Transverse colon (tissue), 4 donors: ENCODE measurements at regions not wholly inside any gene's neighbourhood (a gene's known extent, or its start where the extent isn't known, plus 50 kb on each side); places are given as distances from the start of the nearest gene placed in this dataset.

Source experiments
- DNase-seq: peaks from one replicate; pipeline ENCODE4 v3.0.0-alpha.2; 2019
- H3K27ac ChIP-seq, 4 donors: fragments of 200-600 bp; sonication (generic); 2 replicates each; pipeline ENCODE4 v1.5.1; 2016 to 2018; ENCODE audit warnings: inconsistent platforms in 4 of 4
- H3K27me3 ChIP-seq: fragments of 200-600 bp; sonication (generic); 2 replicates; pipeline ENCODE4 v1.5.1; 2017; ENCODE audit warnings: inconsistent platforms
- H3K36me3 ChIP-seq, 4 donors: fragments of 200-600 bp; sonication (generic); 2 replicates each; pipeline ENCODE4 v1.5.1; 2017 to 2019; ENCODE audit warnings: inconsistent platforms in 4 of 4
- H3K4me1 ChIP-seq, 4 donors: fragments of 200-600 bp; sonication (generic); 2 replicates each; pipeline ENCODE4 v1.5.1; 2017 to 2020; ENCODE audit warnings: inconsistent platforms in 4 of 4
- H3K4me3 ChIP-seq, 4 donors: fragments of 200-600 bp; sonication (generic); 1 replicate in 1 of 4; 2 replicates in 3 of 4; pipeline versions ENCODE4 v1.5.1 to v1.6.1; 2017 to 2019; ENCODE audit warnings: inconsistent platforms in 4 of 4
- H3K9me3 ChIP-seq, 2 donors: fragments of 200-600 bp; sonication (generic); 2 replicates each; pipeline ENCODE4 v1.5.1; 2017 to 2019; ENCODE audit warnings: inconsistent platforms in 2 of 2
- EP300 ChIP-seq: sonication (generic); formaldehyde crosslinking; IDR thresholded peaks from one replicate; pipeline ENCODE4 v1.6.1; 2017; ENCODE audit warnings: antibody characterized with exemption, low read depth
- POLR2A ChIP-seq: fragments of 450-650 bp; IDR thresholded peaks from one replicate; pipeline ENCODE4 v1.6.1; 2016; ENCODE audit warnings: antibody characterized with exemption, mild to moderate bottlenecking, moderate library complexity
- POLR2AphosphoS5 ChIP-seq, 3 donors: sonication (generic); formaldehyde crosslinking; IDR thresholded peaks; one replicate each; pipeline ENCODE4 v1.6.1; 2016; ENCODE audit warnings: antibody characterized with exemption in 3 of 3
- WGBS, 2 donors: methylation state at CpG; one replicate each; pipeline ENCODE4 v1.1.5; 2018; ENCODE audit warnings: low coverage in 1 of 2; 5-methylcytosine and 5-hydroxymethylcytosine counted together
- in situ Hi-C, 4 donors: fragments of 200-750 bp; cut with MboI; loops; one replicate each; pipeline versions ENCODE4 v1.15.0 to v1.15.1; 2017; ENCODE audit warnings: low sequenced_read_pairs in 3 of 4, low pct_ligation_motif_present in 1 of 4, low pct_unique_long_range_greater_than_20kb in 1 of 4
- intact Hi-C: fragments of 100-400 bp; cut with DNase I; formaldehyde crosslinking; loops from one replicate; pipeline ENCODE4 v1.15.1; 2023; ENCODE audit warnings: low total_unique reads
- TF ChIP-seq, protein P1 (sequence below), 5 experiments: fragments of 200-600 bp in 3 of 5; fragments of 450-650 bp in 2 of 5; sonication (generic) in 3 of 5; IDR thresholded peaks; 1 replicate in 2 of 5; 2 replicates in 3 of 5; pipeline ENCODE4 v1.5.1; 2016 to 2017; ENCODE audit warnings: antibody characterized with exemption in 5 of 5, inconsistent platforms in 3 of 5, mild to moderate bottlenecking in 2 of 5, moderate library complexity in 1 of 5

DNA sequence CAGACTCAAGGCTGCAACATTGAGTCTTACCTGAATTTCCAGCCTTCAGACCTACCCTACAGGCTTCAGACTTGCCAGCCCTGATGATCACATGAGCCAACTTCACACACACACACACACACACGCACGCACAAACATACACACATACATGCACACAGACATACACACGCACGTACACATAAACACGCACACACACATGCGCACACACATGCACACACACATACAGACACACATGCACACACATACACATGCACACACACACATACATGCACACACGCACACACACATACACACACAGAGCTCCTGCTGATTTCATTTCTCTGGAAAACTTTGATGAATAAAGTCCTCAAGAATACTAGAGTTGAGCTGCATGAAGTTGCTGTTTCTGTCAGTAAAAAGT, 78.3 kb upstream of the SLC2A1 start:
- no peak overlapping the region for H3K4me3 ChIP-seq
- in situ Hi-C loops (no loop called here), intact Hi-C loops (no loop called here)
- TF ChIP-seq EP300 (no peak), POLR2AphosphoS5 (IDR thresholded peaks at IDR 0.05) (no peak), POLR2A (no peak)
- TF ChIP-seq, protein P1, sequence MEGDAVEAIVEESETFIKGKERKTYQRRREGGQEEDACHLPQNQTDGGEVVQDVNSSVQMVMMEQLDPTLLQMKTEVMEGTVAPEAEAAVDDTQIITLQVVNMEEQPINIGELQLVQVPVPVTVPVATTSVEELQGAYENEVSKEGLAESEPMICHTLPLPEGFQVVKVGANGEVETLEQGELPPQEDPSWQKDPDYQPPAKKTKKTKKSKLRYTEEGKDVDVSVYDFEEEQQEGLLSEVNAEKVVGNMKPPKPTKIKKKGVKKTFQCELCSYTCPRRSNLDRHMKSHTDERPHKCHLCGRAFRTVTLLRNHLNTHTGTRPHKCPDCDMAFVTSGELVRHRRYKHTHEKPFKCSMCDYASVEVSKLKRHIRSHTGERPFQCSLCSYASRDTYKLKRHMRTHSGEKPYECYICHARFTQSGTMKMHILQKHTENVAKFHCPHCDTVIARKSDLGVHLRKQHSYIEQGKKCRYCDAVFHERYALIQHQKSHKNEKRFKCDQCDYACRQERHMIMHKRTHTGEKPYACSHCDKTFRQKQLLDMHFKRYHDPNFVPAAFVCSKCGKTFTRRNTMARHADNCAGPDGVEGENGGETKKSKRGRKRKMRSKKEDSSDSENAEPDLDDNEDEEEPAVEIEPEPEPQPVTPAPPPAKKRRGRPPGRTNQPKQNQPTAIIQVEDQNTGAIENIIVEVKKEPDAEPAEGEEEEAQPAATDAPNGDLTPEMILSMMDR (IDR thresholded peaks at IDR 0.05), result no peak
- H3K27ac ChIP-seq, result no peak overlapping the region
- peaks cover 0 to 11% (median 0%) of the 10 kb centered on the region in 4 donors for H3K4me1 ChIP-seq
- no peaks in the 10 kb centered on the region for H3K27me3 ChIP-seq
- H3K36me3 ChIP-seq, result no peaks in the 10 kb centered on the region
- WGBS, 2 donors, result 95% methylated on average over 7 of the region's 7 CpGs; no CpG with 5 or more reads in 1 of the 2 donors
- no peaks in the 10 kb centered on the region for H3K9me3 ChIP-seq
- DNase-seq, result no peak

DNA sequence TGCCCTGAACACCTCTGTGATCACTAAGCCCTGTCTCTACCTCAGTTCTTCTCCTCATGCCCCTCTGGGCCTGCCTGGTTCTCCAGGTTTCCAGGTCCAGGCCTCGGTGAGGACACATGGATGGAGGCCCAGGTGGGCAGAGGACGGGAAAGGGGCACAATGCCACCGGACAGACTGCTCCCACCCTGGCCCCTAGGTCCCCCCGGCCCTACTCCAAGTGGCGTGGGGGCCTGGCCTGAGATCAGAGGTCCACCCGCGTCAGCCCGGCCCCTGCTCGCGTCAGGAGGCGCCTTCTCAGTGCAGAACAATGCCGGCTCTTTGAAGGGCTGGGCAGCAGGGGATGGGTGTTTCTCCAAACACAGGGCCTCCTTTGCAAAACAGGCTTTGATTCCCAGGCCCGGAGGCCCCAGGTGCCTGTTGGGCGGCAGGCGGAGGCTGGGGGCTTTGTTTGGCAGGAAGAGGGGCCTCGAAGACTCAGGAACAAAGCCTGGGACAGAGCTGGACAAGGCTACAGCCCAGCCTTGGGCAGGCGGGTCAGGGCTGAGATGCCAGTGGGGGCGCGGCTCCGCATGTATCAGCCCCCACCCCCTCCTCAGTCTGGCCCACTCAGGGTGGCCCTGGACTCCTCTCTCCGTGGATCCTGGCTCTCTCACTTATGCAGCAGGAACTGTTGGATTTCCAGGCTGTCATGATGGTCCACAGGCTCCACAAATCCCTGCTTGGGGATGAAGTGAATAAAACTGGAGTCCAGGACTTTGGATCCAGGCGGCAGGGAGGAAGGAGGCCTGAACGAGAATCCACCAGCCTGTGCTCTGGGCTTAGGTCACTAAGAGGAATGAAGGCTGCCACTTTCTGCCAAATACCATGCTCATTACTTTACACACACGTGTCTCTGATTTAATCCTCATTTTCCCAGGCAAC, 77.4 kb upstream of the SLC2A1 start:
- intact Hi-C loops (no loop called here), in situ Hi-C loops (no loop called here)
- Histone ChIP-seq H3K36me3 (no peaks in the 10 kb centered on the region), H3K27me3 (no peaks in the 10 kb centered on the region), H3K27ac (no peak overlapping the region), H3K9me3 (no peaks in the 10 kb centered on the region), H3K4me3 (no peak overlapping the region), H3K4me1 (peaks cover 0 to 11% (median 0%) of the 10 kb centered on the region in 4 donors)
- TF ChIP-seq POLR2A (no peak), POLR2AphosphoS5 (IDR thresholded peaks at IDR 0.05) (no peak), EP300 (no peak)
- TF ChIP-seq, protein P1 (IDR thresholded peaks at IDR 0.05), result no peak
- 37 to 82% methylated on average over 2 to 23 of the region's 24 CpGs for WGBS, 2 donors
- no peak for DNase-seq

DNA sequence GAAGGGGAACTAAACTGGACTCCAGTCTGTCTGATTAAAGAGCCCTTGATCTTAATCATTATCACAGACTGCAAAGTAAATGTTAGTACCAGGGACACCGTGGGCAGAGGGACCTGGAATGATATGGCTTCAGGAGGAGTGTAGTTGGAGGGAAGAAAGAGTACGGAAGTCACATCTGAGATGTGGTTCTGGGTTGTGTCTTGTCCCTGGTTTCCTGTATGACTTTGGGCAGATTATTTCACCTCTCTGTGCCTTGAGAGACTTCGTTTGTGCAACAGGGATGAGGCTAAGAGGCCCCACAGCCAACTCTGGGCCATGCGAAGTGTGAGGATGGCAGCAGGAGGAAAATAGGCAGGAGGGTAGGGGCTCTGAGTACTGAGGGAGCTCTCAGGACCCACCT, 76.1 kb upstream of the SLC2A1 start:
- DNase-seq, result no peak
- no peaks in the 10 kb centered on the region for H3K36me3 ChIP-seq
- 64 to 82% methylated on average over 3 to 4 of the region's 4 CpGs for WGBS, 2 donors
- intact Hi-C loops, result no loop called here
- in situ Hi-C loops, result no loop called here
- TF ChIP-seq, protein P1 (IDR thresholded peaks at IDR 0.05), result no peak
- TF ChIP-seq EP300 (no peak), POLR2A (no peak)
- no peak overlapping the region for H3K27ac ChIP-seq
- H3K27me3 ChIP-seq, result no peaks in the 10 kb centered on the region
- no peaks in the 10 kb centered on the region for H3K9me3 ChIP-seq
- H3K4me1 ChIP-seq, result peaks cover 0 to 11% (median 0%) of the 10 kb centered on the region in 4 donors
- no peak overlapping the region for H3K4me3 ChIP-seq

DNA sequence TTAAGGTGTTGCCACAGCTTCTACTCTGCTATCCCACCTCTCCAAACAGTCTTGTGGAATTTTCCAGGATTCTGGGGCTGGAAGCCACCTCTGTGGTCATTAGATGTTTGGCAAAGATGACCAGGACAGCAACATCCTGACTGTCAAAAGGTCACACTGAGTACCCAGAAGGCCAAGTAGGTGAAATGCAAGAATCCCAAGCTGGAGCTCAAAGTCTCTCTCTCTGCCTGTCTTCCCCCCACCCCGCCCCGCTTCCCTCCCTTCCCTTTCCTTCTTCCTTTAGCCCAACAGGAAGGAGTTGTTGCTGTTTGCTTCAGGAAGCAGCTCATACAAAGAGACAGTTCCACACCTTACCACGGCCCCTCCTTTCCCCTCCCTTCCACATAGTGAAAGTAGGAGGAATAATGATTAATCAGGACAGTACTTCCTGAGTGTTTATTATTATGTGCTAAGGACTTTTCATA, 75.6 kb upstream of the SLC2A1 start:
- Histone ChIP-seq H3K4me3 (no peak overlapping the region), H3K27ac (no peak overlapping the region), H3K4me1 (peaks cover 0 to 11% (median 0%) of the 10 kb centered on the region in 4 donors), H3K27me3 (no peaks in the 10 kb centered on the region), H3K9me3 (no peaks in the 10 kb centered on the region), H3K36me3 (no peaks in the 10 kb centered on the region)
- 60 to 62% methylated on average over 1 to 3 of the region's 3 CpGs for WGBS, 2 donors
- peak; percentile 19 for DNase-seq
- in situ Hi-C loops (no loop called here), intact Hi-C loops (no loop called here)
- TF ChIP-seq, protein P1 (IDR thresholded peaks at IDR 0.05), result no peak
- TF ChIP-seq POLR2A (no peak), POLR2AphosphoS5 (IDR thresholded peaks at IDR 0.05) (no peak), EP300 (no peak)
